Right lobe of liver (tissue), 6 donors: ENCODE measurements at regions not wholly inside any gene's neighbourhood (a gene's known extent, or its start where the extent isn't known, plus 50 kb on each side); places are given as distances from the start of the nearest gene placed in this dataset.

Experiments
- ATAC-seq, 4 donors: fragments of 200-7000 bp; cut with Tn5 transposase; one replicate each; pipeline ENCODE4 v1.9.1; 2020; ENCODE audit warnings: mild to moderate bottlenecking in 4 of 4, moderate library complexity in 4 of 4
- DNase-seq, 3 donors: peaks; one replicate each; pipeline ENCODE4 v3.0.0-alpha.2; 2020
- H3K27ac ChIP-seq, 3 donors: fragments of 200-600 bp; one replicate each; pipeline ENCODE4 v1.8.0; 2022
- H3K27me3 ChIP-seq, 2 donors: fragments of 200-600 bp; one replicate each; pipeline ENCODE4 v1.8.0; 2022
- H3K36me3 ChIP-seq, 4 donors: fragments of 200-600 bp; sonication (generic) in 1 of 4; one replicate each; pipeline versions ENCODE4 v1.5.1 to v1.8.0; 2017 to 2022; ENCODE audit warnings: control low read depth in 1 of 4
- H3K4me1 ChIP-seq, 4 donors: fragments of 200-600 bp; sonication (generic) in 1 of 4; one replicate each; pipeline versions ENCODE4 v1.5.1 to v1.8.0; 2017 to 2022; ENCODE audit warnings: control low read depth in 1 of 4
- H3K4me3 ChIP-seq, 3 donors: fragments of 200-600 bp; one replicate each; pipeline ENCODE4 v1.8.0; 2022
- H3K9me3 ChIP-seq, 4 donors: fragments of 200-600 bp; sonication (generic) in 1 of 4; one replicate each; pipeline versions ENCODE4 v1.5.1 to v1.8.0; 2017 to 2022; ENCODE audit warnings: control low read depth in 1 of 4
- POLR2A ChIP-seq: fragments of 450-650 bp; IDR thresholded peaks from one replicate; pipeline ENCODE4 v1.6.1; 2017; ENCODE audit warnings: antibody characterized with exemption, mild to moderate bottlenecking
- WGBS: methylation state at CpG from one replicate; pipeline ENCODE4 v1.1.6; 2018; ENCODE audit warnings: low coverage, low lambda C conversion rate; ENCODE audit not compliant: insufficient coverage; ENCODE audit errors: missing lambda C conversion rate; 5-methylcytosine and 5-hydroxymethylcytosine counted together
- intact Hi-C, 2 donors: fragments of 100-400 bp; cut with DNase I; formaldehyde crosslinking; loops; one replicate each; pipeline versions ENCODE4 v1.11.2 to v1.14.1; 2022
- TF ChIP-seq, protein P1 (sequence below), 4 donors: fragments of 200-600 bp in 3 of 4; fragments of 450-650 bp in 1 of 4; IDR thresholded peaks; one replicate each; pipeline versions ENCODE4 v1.5.1 to v1.8.0; 2016 to 2022; ENCODE audit warnings: antibody characterized with exemption in 4 of 4, mild to moderate bottlenecking in 2 of 4
- donor health status: DM: no; HTN: yes; CAD: no.
- donor health status: DM: no; HTN: no; CAD: no.
- donor health status: DM: no; HTN: no; CAD: no.
- donor health status: DM: no; HTN: yes; CAD: no.
- donor health status: DM: no; HTN: yes; CAD: no.

DNA sequence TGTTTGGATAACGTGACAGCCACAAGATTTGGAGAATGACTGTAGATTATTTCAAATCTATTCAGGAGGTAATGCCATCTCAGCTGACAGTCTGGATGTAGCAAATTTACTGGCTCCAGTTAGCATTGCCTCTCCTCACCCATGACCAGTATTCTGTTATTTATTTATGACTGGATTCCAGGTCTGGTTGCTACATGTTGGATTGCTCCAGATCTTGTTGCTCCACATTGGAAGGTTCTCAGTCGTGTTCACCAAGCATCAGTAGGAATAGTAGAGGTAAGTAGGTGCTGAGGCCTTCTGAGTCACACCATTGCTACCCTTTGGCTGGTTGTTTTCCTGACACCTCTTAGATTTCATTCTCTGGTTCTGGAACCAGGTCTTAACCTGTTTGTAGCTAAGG lies 69.5 kb upstream of the ELOVL5 start:
- peak; percentile 58 to 91 (median 83) for ATAC-seq
- Histone ChIP-seq H3K9me3 (no peaks in the 10 kb centered on the region), H3K36me3 (no peaks in the 10 kb centered on the region), H3K27me3 (no peaks in the 10 kb centered on the region), H3K4me3 (no peak overlapping the region), H3K27ac (peak overlapping the region in 1 of 3 donors; percentile 24), H3K4me1 (peaks cover 0 to 5% (median 0%) of the 10 kb centered on the region in 4 donors)
- 41% methylated on average over 2 of the region's 2 CpGs for WGBS
- TF ChIP-seq, protein P1, sequence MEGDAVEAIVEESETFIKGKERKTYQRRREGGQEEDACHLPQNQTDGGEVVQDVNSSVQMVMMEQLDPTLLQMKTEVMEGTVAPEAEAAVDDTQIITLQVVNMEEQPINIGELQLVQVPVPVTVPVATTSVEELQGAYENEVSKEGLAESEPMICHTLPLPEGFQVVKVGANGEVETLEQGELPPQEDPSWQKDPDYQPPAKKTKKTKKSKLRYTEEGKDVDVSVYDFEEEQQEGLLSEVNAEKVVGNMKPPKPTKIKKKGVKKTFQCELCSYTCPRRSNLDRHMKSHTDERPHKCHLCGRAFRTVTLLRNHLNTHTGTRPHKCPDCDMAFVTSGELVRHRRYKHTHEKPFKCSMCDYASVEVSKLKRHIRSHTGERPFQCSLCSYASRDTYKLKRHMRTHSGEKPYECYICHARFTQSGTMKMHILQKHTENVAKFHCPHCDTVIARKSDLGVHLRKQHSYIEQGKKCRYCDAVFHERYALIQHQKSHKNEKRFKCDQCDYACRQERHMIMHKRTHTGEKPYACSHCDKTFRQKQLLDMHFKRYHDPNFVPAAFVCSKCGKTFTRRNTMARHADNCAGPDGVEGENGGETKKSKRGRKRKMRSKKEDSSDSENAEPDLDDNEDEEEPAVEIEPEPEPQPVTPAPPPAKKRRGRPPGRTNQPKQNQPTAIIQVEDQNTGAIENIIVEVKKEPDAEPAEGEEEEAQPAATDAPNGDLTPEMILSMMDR (IDR thresholded peaks at IDR 0.05): no peak
- TF ChIP-seq POLR2A: no peak
- no peak for DNase-seq
- intact Hi-C loops: no loop called here

DNA sequence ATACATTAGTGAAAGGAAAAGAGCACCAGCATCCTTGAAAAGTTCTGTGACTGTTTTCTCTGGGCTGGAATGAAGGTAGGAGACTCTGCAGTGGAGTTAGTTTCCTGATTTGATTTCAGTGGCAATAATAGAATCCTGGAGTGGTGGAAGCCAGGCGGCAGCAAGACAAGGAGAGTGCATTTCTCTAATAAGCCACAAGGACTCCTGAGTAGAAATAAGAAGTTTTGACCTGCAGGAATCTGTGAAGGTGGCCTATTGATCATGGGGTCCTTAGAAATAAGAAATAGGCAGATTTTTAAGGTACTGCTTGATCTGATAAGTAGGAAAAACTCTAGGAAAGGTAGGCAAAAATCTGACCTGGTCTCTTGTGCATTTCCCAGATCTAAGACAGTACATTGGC lies 68.4 kb upstream of the ELOVL5 start:
- H3K27ac ChIP-seq: no peak overlapping the region
- ATAC-seq: no peak
- TF ChIP-seq POLR2A: no peak
- TF ChIP-seq, protein P1 (IDR thresholded peaks at IDR 0.05): no peak
- no peak overlapping the region for H3K4me3 ChIP-seq
- H3K4me1 ChIP-seq: peaks cover 0 to 17% (median 4%) of the 10 kb centered on the region in 4 donors
- no peaks in the 10 kb centered on the region for H3K9me3 ChIP-seq
- WGBS: 93% methylated on average over 1 of the region's 1 CpG
- H3K27me3 ChIP-seq: no peaks in the 10 kb centered on the region
- H3K36me3 ChIP-seq: no peaks in the 10 kb centered on the region
- intact Hi-C loops: no loop called here
- no peak for DNase-seq

DNA sequence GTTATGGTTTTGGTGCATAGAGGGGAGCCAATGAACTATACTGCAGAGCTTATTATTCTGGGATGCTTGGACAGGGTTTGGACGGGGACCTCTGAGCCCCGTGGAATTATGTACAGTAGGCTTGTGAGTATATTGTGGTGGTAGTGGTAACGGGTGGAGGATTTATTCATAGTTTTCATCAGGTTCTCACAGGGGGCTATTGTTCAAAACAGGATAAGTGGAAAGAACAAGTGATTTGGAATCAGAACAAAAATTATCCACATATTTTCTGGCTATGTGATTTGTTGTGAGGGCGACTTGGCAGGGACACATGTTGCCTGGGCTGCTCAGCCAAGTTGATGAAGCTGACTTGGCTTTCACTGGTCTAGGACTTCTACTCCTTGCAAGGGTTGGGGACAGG lies 64.6 kb upstream of the ELOVL5 start:
- DNase-seq (no peak), ATAC-seq (no peak)
- 77% methylated on average over 4 of the region's 4 CpGs for WGBS
- H3K27ac ChIP-seq: no peak overlapping the region
- TF ChIP-seq, protein P1 (IDR thresholded peaks at IDR 0.05): no peak
- no peak for TF ChIP-seq POLR2A
- intact Hi-C loops: no loop called here
- H3K36me3 ChIP-seq: no peaks in the 10 kb centered on the region
- H3K27me3 ChIP-seq: no peaks in the 10 kb centered on the region
- H3K4me3 ChIP-seq: no peak overlapping the region
- no peaks in the 10 kb centered on the region for H3K9me3 ChIP-seq
- H3K4me1 ChIP-seq: peaks cover 0 to 37% (median 11%) of the 10 kb centered on the region in 4 donors

DNA sequence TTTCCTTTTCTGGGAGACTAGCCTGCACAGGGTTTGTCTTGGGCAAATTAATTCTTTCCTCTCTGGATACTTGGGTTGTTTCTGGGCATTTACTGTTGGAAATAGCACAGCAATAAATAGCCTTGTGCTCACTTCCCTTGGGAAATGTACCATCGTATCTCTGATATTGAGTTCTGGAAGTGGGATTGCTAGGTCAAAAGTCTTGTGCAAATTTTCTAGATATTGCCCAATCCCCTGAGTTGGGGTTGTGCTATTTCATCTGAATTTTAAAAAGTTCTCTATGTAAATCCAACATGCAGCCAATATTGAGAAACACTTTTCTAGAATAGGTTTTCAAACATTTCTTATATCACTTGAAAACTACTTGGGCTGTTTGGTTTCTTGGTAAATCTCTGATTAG lies 64.0 kb upstream of the ELOVL5 start:
- TF ChIP-seq, protein P1 (IDR thresholded peaks at IDR 0.05): no peak
- TF ChIP-seq POLR2A: no peak
- H3K4me3 ChIP-seq: no peak overlapping the region
- no peaks in the 10 kb centered on the region for H3K36me3 ChIP-seq
- peak overlapping the region in 1 of 3 donors; percentile 73 for H3K27ac ChIP-seq
- H3K27me3 ChIP-seq: no peaks in the 10 kb centered on the region
- H3K4me1 ChIP-seq: peaks cover 0 to 32% (median 11%) of the 10 kb centered on the region in 4 donors
- intact Hi-C loops: no loop called here
- peak; percentile 65 to 77 (median 70) for ATAC-seq
- WGBS: 10% methylated on average over 1 of the region's 1 CpG
- no peak for DNase-seq
- H3K9me3 ChIP-seq: no peaks in the 10 kb centered on the region
